ENCODE measurements at regions not wholly inside any gene's neighbourhood (a gene's known extent, or its start where the extent isn't known, plus 50 kb on each side); places are given as distances from the start of the nearest gene placed in this dataset.

GRCh38 chr18:40159141-40160017 is 1795.7 kb upstream of the PIK3C3 start:
- Histone ChIP-seq H3K36me3 (ENCODE audit: control insufficient read depth in 2 of 2, insufficient read depth in 2 of 2, low read length in 1 of 2) (no peaks in the 10 kb centered on the region), H3K27ac (ENCODE audit: control insufficient read depth, insufficient read depth) (no peak overlapping the region), H2AFZ (ENCODE audit: control insufficient read depth, low read depth, low read length) (no peak overlapping the region), H3K9ac (ENCODE audit: control insufficient read depth, insufficient read depth, low read length) (no peak overlapping the region), H3K79me2 (ENCODE audit: control insufficient read depth, insufficient read depth, low read length) (no peaks in the 10 kb centered on the region), H3K4me1 (ENCODE audit: control insufficient read depth, insufficient read depth, low read length) (no peaks in the 10 kb centered on the region), H3K4me2 (ENCODE audit: control insufficient read depth, insufficient read depth) (no peak overlapping the region), H3K4me3 (no peak overlapping the region), H4K20me1 (ENCODE audit: control insufficient read depth, insufficient read depth) (no peaks in the 10 kb centered on the region), H3K9me3 (replicated peaks; ENCODE audit: control insufficient read depth, insufficient read depth, low read length) (no peaks in the 10 kb centered on the region), H3K27me3 (replicated peaks in 1 of 2; ENCODE audit: control insufficient read depth in 2 of 2, insufficient read depth in 2 of 2, low read length in 1 of 2) (no peaks in the 10 kb centered on the region)
- CTCF ChIA-PET = interaction anchor here (0.6 to 4.1 kb wide), 17 partner anchors 8 to 477 kb away, joined by 3 to 29 read pairs (median 4); no protein-coding TSS in a partner anchor
- ATAC-seq = peak; percentile 85
- FAIRE-seq = no peak
- SMC1A ChIA-PET (ENCODE audit: uncharacterized antibody, unreplicated experiment) = interaction anchor here (0.6 to 3.0 kb wide), 13 partner anchors 69 to 677 kb away, joined by 3 to 14 read pairs (median 3); no protein-coding TSS in a partner anchor
- no TSS peak for BruUV-seq (replicated peaks)
- DNase-seq (ENCODE audit: low read depth, low spot score) = peak; percentile 1
- WGBS (ENCODE audit: insufficient coverage, insufficient replicate concordance, low lambda C conversion rate, missing lambda C conversion rate) = 0% methylated on average over 5 of the region's 5 CpGs
- intact Hi-C loops (cut with micrococcal nuclease; ENCODE audit: unreplicated experiment) (loop anchor here (2.0 to 10.0 kb wide), 7 partner anchors 35 to 565 kb away; no protein-coding TSS in a partner anchor), in situ Hi-C loops (cut with MboI) (no loop called here)
- TF ChIP-seq, protein P1, sequence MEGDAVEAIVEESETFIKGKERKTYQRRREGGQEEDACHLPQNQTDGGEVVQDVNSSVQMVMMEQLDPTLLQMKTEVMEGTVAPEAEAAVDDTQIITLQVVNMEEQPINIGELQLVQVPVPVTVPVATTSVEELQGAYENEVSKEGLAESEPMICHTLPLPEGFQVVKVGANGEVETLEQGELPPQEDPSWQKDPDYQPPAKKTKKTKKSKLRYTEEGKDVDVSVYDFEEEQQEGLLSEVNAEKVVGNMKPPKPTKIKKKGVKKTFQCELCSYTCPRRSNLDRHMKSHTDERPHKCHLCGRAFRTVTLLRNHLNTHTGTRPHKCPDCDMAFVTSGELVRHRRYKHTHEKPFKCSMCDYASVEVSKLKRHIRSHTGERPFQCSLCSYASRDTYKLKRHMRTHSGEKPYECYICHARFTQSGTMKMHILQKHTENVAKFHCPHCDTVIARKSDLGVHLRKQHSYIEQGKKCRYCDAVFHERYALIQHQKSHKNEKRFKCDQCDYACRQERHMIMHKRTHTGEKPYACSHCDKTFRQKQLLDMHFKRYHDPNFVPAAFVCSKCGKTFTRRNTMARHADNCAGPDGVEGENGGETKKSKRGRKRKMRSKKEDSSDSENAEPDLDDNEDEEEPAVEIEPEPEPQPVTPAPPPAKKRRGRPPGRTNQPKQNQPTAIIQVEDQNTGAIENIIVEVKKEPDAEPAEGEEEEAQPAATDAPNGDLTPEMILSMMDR (IDR thresholded peaks at IDR 0.05 in 2 of 3, conservative IDR thresholded peaks at IDR 0.05 in 1 of 3; ENCODE audit: control insufficient read depth in 2 of 3, extremely low read depth in 1 of 3, insufficient read depth in 1 of 3, low read depth in 3 of 3, low read length in 3 of 3) = peak; percentile 33 to 62 (median 44); a peak in 4 of 6 replicates
- TF ChIP-seq, protein P2, sequence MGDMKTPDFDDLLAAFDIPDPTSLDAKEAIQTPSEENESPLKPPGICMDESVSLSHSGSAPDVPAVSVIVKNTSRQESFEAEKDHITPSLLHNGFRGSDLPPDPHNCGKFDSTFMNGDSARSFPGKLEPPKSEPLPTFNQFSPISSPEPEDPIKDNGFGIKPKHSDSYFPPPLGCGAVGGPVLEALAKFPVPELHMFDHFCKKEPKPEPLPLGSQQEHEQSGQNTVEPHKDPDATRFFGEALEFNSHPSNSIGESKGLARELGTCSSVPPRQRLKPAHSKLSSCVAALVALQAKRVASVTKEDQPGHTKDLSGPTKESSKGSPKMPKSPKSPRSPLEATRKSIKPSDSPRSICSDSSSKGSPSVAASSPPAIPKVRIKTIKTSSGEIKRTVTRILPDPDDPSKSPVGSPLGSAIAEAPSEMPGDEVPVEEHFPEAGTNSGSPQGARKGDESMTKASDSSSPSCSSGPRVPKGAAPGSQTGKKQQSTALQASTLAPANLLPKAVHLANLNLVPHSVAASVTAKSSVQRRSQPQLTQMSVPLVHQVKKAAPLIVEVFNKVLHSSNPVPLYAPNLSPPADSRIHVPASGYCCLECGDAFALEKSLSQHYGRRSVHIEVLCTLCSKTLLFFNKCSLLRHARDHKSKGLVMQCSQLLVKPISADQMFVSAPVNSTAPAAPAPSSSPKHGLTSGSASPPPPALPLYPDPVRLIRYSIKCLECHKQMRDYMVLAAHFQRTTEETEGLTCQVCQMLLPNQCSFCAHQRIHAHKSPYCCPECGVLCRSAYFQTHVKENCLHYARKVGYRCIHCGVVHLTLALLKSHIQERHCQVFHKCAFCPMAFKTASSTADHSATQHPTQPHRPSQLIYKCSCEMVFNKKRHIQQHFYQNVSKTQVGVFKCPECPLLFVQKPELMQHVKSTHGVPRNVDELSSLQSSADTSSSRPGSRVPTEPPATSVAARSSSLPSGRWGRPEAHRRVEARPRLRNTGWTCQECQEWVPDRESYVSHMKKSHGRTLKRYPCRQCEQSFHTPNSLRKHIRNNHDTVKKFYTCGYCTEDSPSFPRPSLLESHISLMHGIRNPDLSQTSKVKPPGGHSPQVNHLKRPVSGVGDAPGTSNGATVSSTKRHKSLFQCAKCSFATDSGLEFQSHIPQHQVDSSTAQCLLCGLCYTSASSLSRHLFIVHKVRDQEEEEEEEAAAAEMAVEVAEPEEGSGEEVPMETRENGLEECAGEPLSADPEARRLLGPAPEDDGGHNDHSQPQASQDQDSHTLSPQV (IDR thresholded peaks at IDR 0.05) = no peak
- TF ChIP-seq RAD21 (IDR thresholded peaks at IDR 0.05; ENCODE audit: insufficient read depth, low read depth, low read length) = peak; percentile 63
- TF ChIP-seq SMC3 (IDR thresholded peaks at IDR 0.05; ENCODE audit: borderline replicate concordance, low read length) = peak; percentile 62; the same call in 1 of the 2 replicates
- POLR2A ChIA-PET = interaction anchor here (0.7 to 1.0 kb wide), 2 partner anchors 9 to 13 kb away, joined by 3 read pairs; no protein-coding TSS in a partner anchor
- RAD21 ChIA-PET (ENCODE audit: unreplicated experiment) = interaction anchor here (0.7 to 2.4 kb wide), 12 partner anchors 10 to 236 kb away, joined by 3 to 8 read pairs (median 4); no protein-coding TSS in a partner anchor

All from GM12878 (cell line).